HG03196 (cell line): ENCODE measurements at regions not wholly inside any gene's neighbourhood (a gene's known extent, or its start where the extent isn't known, plus 50 kb on each side); places are given as distances from the start of the nearest gene placed in this dataset.

ENCODE experiments used
- ATAC-seq: cut with Tn5 transposase; IDR thresholded peaks from one replicate; pipeline ENCODE4 v1.9.1; 2021; ENCODE audit not compliant: unreplicated experiment

GRCh38 chr6:167672738-167673137 is 154.0 kb upstream of the AFDN start:
- ATAC-seq, result no peak

- ATAC-seq, result no peak
Observed at GRCh38 chr6:167673946-167674345, 152.8 kb upstream of the AFDN start.

DNA sequence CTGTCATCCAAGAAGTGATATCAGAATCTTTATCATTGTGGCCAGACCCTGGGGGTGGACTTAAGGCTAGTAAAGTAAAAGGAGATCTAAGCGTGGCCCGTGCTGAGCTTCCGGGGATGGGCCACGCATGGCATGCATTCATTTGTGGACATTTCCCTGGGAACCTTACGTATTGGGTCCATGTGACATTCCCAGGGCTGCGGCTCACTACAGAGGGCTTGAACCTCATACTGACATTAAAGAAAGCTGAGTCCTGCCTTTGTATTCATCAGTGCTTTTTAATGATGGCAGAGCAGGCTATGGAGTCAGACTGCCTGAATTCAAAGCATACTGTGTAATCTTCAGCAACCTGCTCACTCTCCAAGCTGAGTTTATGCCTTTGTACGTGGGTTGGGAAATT is 152.2 kb upstream of the AFDN start:
- ATAC-seq, result no peak

DNA sequence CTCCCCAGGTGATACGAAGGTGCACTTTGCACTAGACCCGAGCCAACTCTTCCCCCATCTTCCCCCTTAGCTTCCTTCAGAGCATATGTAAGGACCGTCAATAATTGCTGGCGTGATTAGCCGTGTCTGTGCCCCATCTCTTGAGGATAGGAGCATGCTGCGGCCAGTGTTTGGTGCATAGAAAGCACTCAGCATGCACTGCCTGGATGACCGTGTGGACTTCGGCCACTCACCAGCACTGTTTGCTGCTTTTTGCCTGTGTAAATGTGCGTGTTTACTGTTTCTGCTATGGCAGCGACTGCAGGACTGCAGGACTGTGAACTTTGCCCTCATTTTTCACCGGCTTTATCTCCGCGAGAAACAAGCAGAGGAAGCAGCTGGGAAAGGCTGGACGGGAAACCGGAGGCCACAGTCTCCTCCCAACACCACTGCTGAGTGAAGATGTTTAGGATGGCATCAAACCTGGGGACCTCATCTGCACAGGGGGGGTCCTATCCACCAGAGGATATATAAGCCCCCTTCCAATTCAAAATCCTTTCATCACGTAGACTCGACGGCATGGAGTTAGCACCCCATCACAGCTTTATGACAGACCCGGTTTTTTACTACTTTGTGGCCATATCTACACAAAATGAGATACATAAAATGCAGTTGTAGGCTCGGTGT is 150.6 kb upstream of the AFDN start:
- no peak for ATAC-seq

GRCh38 chr6:167676666-167677421 is 149.9 kb upstream of the AFDN start:
- no peak for ATAC-seq

DNA sequence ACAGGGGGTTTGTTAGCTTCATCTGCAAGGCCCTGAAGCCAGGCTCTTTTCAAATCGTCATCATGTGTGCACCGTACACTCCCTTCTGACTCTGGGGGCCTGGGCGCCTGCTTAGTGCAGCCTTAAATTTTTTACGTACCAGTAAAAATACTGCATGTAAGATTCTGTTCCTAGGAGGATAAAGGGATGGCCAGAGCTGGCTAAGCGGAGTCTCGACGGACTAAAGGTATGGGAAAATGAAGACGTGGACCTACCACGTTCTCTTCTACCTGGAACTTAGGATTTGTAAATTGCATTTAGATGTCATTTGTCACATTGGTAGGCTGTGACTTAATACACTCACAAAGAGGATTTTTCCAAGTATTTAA is 149.3 kb upstream of the AFDN start:
- no peak for ATAC-seq

DNA sequence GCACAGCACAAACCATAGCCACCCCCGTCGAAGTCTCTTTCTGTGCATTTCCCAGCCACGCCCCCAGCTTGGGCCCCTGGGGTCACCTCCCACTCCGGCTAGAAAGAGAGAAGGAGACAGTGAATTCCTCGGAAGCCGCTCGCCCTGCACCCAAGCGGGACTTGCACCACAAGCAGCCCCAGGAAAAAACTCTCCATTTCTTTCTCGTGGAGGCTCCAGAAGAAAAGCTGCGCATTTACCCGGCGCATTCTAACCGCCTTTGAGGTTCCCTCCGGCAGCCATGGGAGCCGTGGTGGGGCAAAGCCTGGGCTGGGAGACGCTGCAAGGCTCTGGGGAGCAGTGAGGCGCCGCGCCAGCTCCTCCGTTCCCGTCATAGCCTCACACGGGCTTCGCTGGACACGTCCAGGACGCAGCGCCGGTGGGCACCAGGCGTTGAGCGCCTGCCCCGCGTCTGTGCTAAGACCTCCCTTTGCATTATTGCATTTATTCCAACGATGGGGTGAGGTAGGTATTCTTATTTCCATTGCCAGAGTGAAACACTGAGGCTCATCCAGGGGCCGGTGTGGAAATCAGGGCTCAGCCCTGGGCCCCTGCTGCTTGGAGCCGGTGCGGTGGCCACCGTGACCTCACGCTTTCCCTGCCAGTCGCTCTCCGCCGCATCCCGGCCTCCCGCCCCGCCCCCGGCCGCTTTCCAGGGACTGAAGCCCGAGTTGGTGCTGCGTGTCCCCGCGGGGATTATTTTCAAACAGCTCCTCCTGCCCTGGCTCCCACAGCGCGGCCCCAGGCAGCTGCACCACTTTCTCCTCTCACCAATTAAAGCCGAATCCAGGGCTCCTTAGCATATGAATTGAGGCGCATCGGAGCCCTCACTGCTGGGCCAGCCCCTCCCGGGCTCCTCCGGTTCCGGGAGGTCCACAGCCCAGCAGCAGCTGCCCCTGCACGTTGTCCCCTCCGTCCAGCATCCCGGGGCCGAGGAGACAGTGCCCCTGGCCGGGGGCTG is 148.3 kb upstream of the AFDN start:
- ATAC-seq, result no peak

GRCh38 chr6:167679122-167679736 is 147.5 kb upstream of the AFDN start:
- ATAC-seq, result no peak

DNA sequence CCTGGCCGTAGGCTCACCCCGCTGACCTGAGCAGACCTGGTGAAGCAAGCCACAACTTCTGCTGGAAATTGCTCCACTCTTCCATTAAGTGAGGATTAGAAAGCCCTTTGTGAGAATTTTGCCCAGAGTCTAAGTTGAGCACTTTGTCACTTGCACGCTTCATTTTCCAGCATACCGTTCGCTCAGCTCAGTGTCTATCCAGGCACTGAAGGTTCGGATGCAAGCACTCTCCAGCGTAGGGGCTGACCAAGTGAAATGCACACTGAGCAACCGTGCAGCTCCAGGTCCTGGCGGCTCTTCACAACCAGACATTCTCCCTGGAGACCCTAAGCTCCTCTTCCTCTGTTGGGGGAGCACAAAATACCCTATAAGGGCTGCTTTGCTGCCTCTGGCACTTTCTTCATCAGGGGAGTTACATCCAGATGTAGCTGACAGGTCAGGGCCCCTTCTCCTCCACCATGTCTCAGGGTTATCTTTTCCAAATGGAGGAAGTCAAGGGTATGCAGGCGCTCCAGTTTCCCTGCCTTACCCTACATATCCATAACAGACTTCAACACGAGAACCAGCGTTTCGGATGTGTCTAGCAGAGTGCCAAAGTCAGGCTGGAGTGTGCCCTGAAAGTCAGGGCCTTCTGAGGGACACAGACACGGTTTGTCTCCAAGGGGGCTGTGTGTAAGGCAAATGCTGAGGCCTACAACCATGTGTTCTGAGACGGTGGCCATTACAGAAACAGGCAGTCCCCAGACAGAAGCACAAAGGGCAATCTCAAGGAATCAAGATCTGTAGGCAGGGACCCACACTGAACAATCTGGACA is 146.7 kb upstream of the AFDN start:
- ATAC-seq, result no peak

DNA sequence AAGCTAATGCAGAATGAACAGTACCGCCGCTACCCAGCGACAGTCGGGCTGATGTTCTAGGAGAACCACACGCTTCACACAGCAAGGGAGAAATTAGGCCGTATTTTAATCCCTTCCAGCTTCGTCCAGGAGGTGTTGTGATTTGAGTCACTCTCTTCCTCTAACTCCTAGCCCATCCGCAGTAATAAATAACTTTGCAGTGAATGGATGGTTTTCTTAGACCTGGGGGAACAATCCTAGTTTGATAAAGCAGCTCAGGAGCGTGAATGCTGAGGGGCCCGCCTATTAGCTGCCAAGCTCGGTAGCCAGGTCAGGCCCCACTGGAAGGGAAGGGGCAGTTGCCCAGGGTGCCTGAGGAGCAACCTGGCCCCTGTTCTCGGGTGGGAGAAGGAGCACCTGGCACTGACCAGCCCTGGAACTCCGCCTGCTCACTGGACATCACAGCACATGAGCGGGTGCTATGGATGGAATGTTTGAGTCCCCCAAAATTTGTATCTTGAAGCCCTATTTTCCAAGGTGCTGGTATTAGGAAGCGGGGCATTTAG is 146.0 kb upstream of the AFDN start:
- no peak for ATAC-seq

DNA sequence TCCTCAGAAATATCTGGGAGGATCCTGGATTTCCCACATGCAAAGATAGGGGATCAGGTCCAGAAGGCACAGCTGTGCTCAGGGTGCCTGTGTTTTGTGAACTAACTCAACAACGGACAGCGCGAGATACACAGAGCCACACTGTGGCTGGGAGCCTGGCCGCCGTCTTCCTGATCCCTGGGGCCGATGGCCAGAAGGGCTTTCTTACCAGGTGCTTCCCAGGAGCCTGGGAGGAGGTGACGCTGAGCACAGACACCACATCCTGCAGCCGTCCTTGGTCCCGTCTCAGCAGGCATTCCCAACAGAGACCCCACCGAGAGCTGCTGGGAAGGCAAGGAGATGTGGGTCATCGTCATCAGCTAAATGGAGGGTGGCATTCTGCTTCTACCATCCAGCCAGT is 144.6 kb upstream of the AFDN start:
- no peak for ATAC-seq

GRCh38 chr6:167682546-167683027 is 144.1 kb upstream of the AFDN start:
- ATAC-seq, result no peak

GRCh38 chr6:167683028-167683862 is 143.5 kb upstream of the AFDN start:
- no peak for ATAC-seq

DNA sequence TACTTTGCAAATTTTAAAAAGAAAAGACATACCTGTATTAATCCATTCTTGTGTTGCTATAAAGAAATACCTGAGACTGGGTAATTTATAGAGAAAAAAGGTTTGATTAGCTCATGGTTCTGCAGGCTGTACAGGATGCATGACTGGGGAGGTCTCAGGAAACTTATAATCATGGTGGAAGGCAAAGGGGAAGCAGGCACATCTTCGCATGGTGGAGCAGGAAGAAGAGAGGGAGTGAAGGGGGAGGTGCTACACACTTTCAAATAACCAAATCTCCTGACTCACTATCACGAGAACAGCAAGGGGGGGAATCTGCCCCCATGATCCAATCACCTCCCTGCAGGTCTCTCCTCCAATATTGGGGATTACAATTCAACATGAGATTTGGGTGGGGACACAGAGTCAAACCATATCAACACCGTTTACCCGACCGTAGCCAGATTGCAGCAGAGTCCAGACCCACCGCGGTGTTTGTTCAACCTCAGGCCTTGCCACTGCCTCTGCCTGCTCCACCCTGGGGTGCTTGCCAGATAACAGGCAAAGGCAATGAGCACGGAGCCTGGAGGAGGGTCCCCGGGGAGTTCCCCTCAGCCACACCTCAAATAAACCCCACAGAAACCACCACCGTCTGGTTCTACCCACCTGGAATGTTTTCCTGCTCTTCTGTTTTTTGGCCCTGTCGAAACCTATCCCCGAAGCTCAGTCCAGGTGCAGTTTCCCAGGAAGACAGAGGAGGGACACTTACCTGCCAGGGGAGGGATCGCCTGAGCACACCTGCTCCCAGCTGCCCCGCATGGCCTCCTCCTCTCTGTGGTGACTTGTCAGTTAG is 142.2 kb upstream of the AFDN start:
- no peak for ATAC-seq

DNA sequence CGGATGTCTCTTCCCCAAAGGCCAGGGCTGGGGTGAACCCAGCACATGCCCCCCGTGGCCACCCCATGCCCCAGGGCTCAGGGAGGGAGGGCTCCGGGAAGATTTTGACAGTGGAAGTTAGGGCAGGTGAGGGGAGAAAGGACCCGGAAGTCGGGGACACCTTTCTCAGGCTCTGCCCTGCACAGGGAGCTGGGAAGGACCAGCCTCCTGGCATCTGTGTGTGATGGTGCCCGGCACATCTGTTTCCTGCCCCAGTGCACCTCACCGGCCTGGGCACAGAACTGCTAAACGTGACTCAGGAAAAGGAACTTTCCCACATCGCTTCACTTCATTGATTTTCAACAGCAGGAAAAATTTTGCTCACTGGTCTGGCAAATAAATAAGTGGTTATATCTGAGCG is 141.1 kb upstream of the AFDN start:
- no peak for ATAC-seq

- ATAC-seq, result no peak
Observed at GRCh38 chr6:167686204-167686893, 140.4 kb upstream of the AFDN start.

DNA sequence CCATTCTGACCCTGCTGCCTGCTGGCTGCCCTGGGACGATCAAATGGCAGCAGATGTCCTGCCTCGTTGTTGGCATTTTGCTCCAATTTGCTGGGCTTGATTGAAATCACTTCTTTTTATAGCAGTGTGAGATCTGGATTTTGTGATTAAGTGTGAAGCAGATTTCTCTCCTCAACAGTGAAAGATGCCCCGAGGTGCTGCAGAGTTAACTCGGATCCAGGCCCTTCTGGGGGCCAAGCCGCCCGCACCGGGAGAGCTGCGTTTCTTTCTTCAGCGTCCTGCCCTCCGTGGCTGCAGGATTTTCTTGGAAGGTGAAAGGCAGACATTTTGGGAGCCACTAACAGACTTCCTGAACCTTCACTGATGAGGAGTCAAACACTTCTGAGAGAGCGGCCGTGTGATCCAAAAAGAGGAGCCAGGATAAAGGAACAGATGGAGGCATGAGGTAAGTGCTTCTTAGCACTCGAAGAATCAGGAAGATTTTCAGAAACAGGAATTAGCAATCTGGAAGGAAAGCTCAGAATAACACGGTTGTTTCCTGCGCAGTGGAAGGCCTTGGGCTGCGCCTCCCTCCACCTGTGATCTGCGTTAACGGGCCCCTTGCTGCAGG is 139.5 kb upstream of the AFDN start:
- ATAC-seq, result no peak
